RKO (cell line): ENCODE measurements at regions not wholly inside any gene's neighbourhood (a gene's known extent, or its start where the extent isn't known, plus 50 kb on each side); places are given as distances from the start of the nearest gene placed in this dataset.

ENCODE experiments used
- DNase-seq: peaks from one replicate; pipeline ENCODE4 v3.0.0-alpha.2; 2016; ENCODE audit warnings: low spot score

DNA sequence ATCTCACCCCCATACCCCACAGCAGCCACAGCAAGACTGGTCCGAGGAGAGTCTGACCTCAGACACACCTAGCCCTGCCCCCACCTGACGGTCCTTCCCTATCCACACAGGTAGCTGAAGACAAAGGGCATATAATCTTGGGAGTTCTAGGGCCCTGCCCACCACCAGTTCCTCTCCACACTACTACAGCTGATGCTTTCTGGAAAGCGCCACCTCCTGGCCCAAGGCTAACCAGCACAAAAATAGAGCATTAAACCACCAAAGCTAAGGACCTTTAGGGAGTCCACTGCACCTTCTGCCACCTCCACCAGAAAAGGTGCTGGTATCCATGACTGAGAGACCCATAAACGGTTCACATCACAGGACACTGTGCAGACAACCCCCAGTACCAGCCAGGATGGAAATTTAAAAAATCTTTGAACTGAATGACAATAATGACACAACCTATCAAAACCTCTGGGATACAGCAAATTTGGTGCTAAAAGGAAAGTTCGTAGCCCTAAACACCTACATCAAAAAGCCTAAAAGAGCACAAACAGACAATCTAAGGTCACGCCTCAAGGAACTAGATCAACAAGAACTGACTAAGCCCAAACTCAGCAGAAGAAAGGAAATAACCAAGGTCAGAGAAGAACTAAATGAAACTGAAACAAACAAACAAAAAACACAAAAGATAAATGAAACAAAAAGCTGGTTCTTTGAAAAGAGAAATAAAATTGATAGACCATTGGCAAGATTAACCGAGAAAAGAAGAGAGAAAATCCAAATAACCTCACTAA lies 122.1 kb upstream of the TPRG1 start:
- DNase-seq = no peak

DNA sequence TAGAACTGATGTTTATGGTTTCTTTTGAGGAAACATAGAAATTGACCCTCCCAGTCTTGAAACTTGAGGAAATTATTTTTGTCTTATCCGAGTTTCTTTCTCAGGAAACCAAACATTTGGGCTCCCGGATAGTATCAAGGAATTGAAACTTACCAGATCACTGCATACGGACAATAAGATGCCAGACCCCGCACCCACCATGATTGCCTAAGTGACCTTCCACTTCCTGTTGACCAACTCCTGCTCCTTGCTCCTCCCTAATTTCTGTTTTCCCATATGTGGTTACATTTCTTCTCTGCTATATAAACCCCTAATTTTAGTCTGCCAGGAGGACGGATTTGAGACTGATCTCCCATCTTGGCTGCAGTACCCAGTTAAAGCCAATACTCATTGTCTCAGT lies 118.4 kb upstream of the TPRG1 start:
- DNase-seq = no peak

DNA sequence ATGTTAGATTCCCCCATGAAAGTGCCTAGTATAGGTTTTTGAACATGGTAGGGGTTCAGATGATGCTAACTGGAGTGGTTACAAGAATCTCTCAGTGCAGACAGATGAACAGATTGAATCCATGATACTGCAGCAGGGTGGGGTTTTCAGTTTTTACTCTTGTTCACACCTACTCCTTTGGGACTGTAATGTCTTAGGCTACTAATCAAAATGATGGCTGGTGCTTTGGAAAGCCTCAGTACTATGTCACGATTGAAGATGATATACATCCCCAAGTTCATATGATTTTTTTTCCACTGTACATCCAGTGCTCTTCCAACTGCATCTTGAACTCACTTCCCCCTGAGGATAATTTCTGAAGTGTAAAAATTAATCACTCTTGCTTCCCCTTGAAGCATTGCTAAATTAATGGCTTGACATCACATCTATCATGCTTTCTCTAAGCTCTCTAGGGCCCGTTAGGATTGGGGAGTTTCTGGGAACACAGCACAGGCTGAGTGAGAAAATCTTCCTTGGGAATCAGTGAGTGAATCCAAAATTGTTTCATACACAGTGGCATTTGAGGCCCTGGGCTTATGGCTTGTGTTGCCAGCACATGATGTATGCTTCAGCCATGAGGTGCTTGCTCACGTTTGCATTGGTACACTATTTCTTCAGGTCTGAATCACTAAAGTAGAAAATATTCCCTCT lies 115.0 kb upstream of the TPRG1 start:
- no peak for DNase-seq

DNA sequence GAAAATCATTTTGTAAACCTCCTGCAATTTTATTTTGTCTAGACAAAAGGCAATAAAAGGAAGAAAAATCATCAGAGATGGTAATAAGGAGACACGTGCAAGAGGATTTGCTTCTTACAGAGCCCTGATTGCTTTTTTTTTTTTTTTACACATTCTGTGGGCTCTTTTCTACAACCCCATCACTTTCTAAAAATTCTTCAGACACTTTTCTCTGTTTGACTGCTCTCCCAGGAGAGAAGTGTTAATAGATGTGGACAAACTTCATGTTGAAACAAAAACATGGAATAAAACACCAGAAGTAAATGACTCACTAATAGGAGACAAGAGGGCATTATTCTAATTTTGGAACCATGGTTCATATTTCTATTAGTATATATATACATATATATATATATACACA lies 114.4 kb upstream of the TPRG1 start:
- no peak for DNase-seq

DNA sequence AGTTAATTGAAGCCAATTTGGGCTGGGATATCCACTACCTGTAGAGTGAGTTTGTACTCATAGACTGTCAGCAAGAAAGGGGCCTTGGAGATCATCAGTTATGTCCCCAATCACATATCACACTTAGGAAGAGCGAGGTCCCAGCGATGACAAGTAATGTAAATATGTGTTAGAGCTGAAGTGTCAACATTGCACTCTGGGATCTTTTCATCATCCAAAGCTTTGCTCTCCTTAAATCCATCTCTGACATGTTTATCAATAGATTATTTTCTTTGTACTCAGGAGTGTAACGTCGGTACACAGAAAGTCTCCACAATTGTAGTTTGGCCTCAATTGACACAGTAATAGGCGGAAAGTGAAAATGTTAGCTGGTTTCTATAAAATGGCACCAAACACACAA lies 113.7 kb upstream of the TPRG1 start:
- DNase-seq = no peak

DNA sequence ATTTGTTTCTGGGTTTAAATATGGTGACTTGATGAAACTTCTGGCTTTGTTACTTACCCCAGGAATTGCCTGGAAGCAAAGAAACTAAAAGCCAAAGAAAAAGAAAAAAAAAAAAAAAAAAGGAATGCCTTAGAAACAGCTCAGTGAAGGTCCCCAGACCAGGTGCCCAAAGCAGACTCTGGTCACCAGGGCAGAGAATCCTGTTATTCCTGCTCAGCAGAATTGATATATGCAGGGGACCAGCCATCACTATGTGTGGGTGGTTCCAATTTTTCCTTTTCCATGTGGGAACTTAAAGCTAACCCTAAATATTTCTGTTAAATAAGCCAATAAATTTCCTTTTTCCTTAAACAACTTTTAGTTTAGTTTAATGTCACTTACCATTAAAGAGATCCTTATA lies 100.8 kb upstream of the TPRG1 start:
- no peak for DNase-seq

DNA sequence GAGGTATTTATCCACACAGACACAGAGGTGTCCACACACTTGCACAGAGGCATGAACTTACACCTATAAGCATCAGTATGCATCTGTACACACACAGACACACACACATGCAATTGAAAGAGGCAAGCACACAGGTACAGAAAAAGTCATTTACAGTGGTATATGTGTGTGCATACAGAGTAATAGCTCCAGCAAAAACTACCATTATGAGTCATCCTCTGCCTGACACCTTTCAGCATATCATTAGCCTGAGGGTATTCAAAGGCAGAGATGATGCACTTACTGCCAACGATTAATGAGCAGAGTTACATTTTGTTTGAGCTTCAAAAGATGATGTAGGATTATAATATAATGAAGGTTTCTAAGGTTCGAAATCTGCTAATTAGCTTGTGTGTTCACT lies 100.3 kb upstream of the TPRG1 start:
- DNase-seq = peak; percentile 10

DNA sequence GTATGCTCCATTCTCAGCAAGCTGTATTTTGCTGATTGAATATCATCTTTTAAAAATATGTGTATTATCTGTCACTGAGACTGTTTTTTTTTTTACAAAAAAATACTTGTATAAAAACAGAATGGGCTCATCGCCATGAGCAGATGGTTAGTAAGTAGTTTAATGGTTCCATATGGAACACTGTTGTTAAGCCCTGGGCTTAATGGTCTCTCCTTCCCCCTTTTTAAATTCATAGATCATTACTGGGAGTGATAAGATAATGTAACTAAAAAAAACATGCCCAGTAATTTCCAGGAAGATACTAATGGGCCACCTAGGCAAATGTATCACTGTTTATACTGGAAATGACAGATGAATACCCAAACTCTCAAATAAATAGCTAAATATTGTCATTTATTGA lies 95.3 kb upstream of the TPRG1 start:
- no peak for DNase-seq

DNA sequence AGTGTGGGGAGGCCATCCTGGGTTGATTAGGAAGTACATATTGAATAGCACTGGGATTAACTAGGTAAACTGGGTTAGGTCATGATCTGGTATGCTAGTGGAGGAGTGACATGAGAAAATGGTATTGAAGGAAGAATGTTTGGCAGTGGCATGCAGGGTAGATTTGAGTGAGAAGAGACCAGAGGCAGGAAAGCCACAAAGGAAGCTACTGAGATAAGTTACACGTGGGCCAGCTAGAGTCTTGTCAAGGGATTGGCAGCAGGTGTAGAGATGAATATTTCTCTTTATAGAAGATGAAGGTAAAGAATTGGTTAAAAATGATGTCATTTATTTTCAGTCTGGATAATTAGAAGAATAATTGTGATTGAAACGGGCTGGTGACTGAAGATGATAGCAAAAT lies 91.0 kb upstream of the TPRG1 start:
- DNase-seq = no peak

DNA sequence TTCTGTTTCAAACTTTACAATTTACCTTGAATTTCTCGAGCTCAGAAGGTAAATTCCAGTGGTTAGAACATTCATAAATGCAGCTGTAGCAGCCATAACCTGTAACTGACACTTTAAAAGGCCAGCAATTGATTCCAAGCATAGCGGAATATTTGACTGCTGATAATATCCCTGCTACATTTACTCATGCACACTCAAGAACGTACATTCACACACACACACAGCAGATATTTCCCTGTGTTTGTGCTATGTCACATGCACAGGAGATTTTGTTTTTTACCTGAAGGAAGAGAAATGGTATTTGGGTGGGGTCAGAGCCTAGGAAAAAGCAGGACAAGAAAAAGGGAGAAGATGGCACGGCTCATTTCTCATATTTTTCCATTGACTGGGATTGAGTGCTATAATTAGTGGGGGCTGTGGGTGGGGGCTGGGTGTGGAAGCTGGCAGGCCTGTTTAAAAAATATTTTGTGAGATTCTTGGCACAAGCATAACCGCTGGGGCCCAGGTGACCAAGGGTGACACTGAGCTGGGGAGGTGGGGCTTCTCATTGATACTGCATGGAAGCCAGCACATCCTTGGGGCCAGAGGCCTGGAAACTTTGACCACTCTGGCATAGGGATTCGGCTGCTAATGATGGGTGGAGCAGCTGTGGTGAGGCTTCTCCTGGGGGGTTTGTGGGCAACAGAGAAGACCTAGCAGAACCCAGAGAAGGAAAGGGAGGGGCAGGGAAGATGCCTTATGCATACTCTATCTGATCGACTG lies 88.9 kb upstream of the TPRG1 start:
- DNase-seq = no peak

DNA sequence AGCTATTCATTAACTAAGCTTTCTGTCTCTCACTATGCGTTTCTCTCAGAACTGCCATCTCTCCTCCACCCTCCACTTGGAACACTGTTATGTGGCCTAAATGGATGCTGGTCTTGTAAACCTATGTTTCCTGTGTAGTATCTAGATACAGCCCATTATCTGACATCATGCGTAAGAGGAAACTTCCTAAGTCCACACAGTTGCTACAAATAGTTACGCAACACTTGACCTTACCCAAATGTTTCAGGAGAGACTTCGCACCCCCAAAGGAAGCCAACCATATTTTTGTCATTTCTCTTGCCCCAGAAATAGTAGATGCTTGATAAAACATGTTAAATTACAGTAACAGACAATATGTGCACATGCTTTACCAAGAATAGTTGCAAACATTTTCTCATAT lies 87.2 kb upstream of the TPRG1 start:
- no peak for DNase-seq

DNA sequence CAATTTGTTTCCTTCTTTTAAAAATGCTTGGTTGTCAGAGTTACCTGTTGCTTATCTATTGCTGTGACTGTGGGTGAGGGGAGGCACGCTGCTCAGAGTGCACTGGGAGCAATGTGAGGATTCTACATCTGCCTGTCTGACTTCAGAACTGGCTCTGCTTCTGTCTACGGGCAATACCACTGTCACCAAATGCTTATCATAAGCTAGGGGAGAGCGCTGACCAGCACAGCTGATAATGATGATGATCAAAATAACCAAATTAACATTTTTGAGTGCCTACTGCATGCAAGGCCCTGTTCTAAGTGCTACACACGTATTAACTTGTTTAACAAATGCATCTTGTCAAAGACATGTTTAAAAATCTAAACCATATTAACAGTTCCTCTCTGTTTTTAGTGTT lies 79.2 kb upstream of the TPRG1 start:
- DNase-seq = no peak

DNA sequence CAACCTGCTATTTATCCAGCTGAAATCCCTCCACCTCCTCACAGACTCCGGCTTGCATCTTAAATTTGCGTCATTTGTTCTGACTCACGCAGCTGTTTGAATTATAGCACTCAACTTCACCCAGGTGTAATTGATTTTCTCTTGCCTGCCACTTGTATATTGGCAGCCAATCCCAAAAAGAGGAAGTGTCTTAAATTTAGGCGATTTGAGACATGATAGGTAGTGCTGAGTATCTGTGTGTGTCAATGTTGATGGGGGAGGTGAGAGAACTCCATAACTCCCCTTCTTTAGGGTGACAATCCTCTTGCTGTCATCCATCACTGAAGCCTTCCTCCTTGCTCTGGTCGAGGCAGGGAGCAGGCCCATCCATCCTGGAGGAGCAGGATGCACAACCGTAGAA lies 77.2 kb upstream of the TPRG1 start:
- DNase-seq = no peak

DNA sequence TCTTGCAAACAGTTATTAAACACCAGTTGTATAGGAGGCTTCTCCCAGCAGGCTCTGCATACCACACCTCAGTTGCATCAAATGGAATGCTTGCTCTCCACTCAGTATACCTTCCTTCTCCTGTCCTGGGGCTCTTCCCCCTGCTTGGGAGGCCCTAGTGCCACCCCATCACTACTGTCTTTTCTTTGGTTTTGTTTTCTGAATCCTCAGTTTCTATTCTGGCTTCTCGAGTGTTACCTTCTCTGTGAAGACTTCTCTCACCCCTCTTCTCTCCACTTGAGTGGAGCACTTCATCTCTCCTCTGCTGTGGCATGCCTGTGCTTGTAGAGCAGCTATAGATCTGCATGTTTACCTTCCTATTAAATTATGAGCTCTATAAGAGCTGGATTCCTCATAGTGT lies 75.7 kb upstream of the TPRG1 start:
- no peak for DNase-seq

DNA sequence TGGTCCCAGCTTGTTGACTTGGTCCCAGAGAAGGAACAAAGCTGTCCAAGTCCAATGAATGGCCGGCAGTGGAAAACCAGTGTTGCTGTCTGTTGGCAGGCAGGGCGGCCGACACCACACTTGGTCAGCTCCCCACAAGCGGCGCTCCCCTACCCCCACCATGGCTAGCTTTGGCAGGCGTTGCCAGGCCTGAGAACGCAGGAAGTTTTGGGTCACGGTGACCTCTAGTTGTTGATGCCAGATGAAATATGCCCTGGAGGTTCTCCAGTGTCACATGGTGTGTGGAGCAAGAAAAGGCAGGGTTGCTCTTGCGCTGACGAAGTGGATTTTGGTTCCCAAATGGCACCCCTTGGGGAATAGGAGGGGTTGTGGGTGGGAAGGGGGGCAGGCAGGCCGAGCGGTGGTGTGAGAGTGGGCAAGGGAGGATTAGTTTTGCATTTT lies 72.7 kb upstream of the TPRG1 start:
- DNase-seq = no peak

DNA sequence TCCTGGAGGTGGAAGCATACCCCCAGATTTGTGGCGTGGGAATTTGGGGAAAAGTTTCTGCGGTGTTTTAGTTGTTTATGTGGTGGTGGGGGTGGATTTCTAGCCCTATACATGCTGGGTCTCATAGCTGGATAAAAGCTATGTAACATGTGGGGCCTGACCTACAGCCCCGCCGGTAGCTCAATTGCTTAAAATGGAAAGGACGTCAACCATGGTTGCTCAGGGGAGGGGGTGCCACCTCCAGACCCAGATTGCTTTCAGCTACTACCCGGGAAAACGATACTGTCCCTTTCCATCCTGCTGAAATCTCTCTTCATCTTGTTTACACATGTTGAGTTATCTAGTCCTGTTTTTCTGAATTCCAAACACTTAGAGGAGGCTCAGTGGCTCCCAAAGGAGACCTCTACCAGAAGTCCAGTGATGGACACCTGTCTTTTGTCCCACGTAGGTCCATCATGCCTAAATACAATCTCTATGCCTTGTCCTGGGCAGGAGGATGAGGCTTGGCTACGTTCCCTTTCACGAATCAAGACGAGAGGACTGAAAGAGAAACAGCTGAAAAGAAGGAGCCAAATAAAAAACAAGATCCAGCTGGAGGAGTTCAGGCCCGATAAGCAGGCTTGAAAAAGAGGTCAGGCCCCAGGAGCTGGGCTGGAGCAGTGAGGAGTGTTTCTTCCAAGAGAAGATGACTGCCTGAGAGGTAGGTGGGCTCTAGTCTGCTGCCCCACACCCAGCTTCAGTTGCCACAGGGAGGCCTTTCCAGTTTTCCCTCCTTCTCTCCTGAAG lies 72.1 kb upstream of the TPRG1 start:
- no peak for DNase-seq

DNA sequence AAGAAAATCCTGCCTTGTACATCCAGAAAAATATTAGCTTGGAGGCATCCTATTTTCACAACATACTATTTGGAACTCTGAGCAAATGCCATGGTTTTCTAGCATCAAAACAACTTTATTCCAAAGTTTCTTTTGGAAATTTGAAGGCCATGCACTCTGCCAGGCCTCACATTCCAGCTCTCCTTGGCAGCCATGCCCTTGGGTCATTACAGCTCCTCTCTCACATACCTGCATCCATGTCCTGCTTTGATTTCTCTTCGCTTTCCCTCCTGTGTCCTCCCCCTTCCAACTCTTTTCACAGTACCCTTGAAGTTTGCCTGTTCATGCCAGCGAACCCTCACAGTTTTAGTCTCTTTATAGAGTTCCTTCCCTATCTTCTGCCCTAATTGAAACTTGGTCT lies 70.9 kb upstream of the TPRG1 start:
- DNase-seq = no peak

DNA sequence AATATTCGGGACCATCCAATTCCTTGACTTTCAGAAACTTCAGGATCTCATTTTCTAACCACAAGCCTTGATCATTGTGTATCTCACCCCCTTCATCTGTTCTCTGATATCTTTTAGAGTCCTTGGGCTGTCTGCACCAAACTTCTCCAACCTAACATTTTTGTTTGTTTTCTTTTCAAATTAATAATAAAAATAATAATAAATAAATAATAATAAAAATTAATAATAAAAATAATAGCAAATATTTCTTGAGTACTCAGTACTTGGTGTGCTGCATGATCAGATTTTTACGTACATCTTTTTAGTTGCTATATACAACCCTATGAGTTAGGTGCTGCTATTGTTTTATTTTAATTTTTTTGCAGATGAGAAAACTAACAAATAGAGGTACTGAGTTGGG lies 70.2 kb upstream of the TPRG1 start:
- DNase-seq = no peak

DNA sequence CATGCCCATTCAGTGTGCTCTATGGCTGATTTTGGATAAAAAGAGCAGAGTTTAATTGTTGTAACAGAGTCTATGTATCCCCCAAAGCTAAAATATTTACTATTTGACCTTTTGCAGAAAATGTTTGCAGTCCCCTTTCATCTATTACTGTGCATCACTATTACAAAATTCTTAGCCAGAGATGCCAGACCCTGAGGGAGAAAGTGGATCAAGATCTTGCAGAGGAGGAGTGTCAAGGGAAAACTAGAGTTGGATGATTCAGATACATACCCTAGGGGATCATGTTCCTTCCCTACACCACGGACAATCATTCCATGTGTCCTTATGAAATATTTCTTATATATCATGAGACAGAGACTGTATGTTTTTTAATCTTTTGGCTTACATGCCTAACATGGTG lies 68.6 kb upstream of the TPRG1 start:
- DNase-seq = no peak

DNA sequence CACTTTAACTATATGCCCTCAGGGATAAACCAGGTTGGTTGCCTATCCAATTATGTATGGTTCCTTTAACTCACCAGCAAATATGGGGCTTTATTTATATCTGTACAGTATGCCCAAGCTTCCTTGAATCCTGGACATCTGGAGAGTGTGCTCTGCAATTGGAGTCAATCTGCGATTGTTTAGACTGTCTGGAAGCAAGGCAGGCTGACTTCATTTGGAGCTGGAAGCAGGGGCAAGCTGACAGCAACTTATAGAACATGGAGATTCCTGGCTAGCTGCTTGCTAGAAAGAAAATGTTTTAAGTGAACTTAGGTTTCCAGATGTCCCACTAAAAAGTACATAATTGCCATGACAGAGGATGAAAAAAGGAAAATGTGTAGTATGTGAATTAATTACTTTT lies 63.7 kb upstream of the TPRG1 start:
- DNase-seq = no peak

DNA sequence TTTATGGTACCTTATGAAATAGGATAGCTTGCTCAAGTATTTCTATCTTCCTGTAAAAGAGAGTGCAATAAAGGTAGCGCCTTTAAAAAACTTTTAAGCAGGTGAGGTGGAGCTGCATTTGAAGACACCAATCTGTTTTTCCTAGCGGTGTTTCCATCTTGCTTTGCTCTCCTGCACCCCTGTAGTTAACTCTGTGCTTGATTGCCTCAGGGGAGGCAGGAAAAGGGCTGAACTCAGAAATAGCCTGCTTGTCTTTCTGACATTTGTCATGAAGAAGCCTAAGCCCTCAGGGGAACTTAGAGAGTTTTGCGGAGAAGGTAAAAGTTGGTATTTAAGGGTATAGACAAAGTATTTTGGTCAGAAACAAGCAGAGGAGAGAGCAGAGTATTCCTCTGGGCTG lies 63.0 kb upstream of the TPRG1 start:
- no peak for DNase-seq

DNA sequence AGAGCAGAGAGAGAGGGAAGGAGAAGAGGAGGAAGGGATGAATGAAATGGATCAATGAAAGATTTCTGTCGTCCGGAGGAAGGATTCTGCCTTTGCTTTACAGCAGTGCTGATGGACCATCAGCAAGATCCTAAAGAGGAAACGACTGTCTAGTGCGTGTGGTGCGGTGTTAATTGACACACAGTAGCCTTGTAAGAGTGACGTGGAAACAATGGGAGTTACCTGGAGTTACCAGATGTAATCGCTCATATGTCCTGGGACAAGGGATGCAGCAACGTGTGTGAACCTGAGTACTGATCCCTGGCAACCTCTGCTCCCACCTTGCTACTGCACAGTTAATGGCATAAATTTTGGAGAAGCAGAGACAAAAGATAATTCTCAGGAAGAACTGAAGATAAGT lies 62.6 kb upstream of the TPRG1 start:
- no peak for DNase-seq
